Neural crest cell (in vitro differentiated cells): ENCODE measurements at regions not wholly inside any gene's neighbourhood (a gene's known extent, or its start where the extent isn't known, plus 50 kb on each side); places are given as distances from the start of the nearest gene placed in this dataset.

Experiments
- DNase-seq: peaks from one replicate; pipeline ENCODE4 v3.0.0; 2021; ENCODE audit warnings: low read depth, mixed read lengths, low spot score
- H3K27ac Mint-ChIP-seq: one replicate; pipeline ENCODE4 v1.8.0; 2021; ENCODE audit warnings: mild to moderate bottlenecking, mixed read lengths; ENCODE audit not compliant: unreplicated experiment
- H3K27me3 Mint-ChIP-seq: 2 replicates; pipeline ENCODE4 v1.8.0; 2021; ENCODE audit warnings: low read depth, mild to moderate bottlenecking, mixed read lengths
- H3K36me3 Mint-ChIP-seq: 2 replicates; pipeline ENCODE4 v1.8.0; 2021; ENCODE audit warnings: low read depth, mild to moderate bottlenecking, mixed read lengths
- H3K4me1 Mint-ChIP-seq: 2 replicates; pipeline ENCODE4 v1.8.0; 2021; ENCODE audit warnings: mixed read lengths
- H3K4me3 Mint-ChIP-seq: one replicate; pipeline ENCODE4 v1.8.0; 2021; ENCODE audit warnings: mild to moderate bottlenecking, mixed read lengths
- H3K9me3 Mint-ChIP-seq: 2 replicates; pipeline ENCODE4 v1.8.0; 2021; ENCODE audit warnings: mixed read lengths
- TF ChIP-seq, protein P1 (sequence below): fragments of 200-600 bp; sonication (generic); conservative IDR thresholded peaks from 2 replicates; pipeline ENCODE4 v1.5.0; 2021; ENCODE audit warnings: antibody characterized with exemption, mild to moderate bottlenecking

DNA sequence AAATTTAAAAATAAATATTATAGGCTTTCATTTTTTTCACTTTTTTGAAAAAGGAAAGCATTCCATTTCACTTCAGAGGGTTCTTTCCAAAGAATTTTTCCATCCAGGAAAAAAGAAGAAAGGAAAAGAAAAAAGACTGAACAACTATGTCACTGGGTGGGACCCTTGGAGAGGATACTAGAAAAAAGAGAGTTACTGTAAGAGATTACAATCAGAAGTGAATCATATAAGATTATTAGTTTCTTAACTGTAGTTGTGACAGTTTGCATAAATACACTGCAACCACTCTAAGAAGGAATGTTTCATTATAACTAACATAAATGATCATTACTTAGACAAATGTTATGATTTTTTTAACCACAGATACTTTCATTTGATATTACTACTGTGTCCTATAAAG lies 87.8 kb downstream of the KLF12 start:
- Mint-ChIP-seq H3K27me3 (no peaks in the 10 kb centered on the region), H3K36me3 (peaks cover 19% of the 10 kb centered on the region), H3K4me1 (peaks cover 37% of the 10 kb centered on the region), H3K9me3 (peaks cover 2% of the 10 kb centered on the region), H3K27ac (no peak overlapping the region), H3K4me3 (no peak overlapping the region)
- DNase-seq: no peak
- TF ChIP-seq, protein P1, sequence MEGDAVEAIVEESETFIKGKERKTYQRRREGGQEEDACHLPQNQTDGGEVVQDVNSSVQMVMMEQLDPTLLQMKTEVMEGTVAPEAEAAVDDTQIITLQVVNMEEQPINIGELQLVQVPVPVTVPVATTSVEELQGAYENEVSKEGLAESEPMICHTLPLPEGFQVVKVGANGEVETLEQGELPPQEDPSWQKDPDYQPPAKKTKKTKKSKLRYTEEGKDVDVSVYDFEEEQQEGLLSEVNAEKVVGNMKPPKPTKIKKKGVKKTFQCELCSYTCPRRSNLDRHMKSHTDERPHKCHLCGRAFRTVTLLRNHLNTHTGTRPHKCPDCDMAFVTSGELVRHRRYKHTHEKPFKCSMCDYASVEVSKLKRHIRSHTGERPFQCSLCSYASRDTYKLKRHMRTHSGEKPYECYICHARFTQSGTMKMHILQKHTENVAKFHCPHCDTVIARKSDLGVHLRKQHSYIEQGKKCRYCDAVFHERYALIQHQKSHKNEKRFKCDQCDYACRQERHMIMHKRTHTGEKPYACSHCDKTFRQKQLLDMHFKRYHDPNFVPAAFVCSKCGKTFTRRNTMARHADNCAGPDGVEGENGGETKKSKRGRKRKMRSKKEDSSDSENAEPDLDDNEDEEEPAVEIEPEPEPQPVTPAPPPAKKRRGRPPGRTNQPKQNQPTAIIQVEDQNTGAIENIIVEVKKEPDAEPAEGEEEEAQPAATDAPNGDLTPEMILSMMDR: no peak

DNA sequence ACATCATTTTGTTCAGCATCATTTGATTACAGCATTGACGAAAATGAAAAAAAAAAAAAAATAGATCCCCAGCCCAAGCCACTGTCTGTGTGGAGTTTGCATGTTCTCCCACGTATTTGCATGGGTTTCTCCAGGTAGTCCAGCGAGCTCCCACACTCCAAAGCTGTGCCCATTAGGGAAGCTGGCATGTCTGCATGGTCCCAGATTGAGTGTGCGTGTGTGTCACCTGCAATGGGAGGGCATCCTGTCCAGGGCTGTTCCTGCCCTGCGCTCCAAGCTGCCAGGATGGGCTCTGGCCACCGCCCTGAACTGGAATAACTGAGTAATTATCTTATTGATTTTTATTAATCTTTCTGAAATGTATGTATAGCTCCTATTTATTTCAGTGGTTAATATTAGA lies 88.6 kb downstream of the KLF12 start:
- no peak for DNase-seq
- H3K4me1 Mint-ChIP-seq: peaks cover 35% of the 10 kb centered on the region
- H3K4me3 Mint-ChIP-seq: no peak overlapping the region
- peaks cover 16% of the 10 kb centered on the region for H3K36me3 Mint-ChIP-seq
- TF ChIP-seq, protein P1: no peak
- peaks cover 2% of the 10 kb centered on the region for H3K9me3 Mint-ChIP-seq
- no peaks in the 10 kb centered on the region for H3K27me3 Mint-ChIP-seq
- H3K27ac Mint-ChIP-seq: no peak overlapping the region

DNA sequence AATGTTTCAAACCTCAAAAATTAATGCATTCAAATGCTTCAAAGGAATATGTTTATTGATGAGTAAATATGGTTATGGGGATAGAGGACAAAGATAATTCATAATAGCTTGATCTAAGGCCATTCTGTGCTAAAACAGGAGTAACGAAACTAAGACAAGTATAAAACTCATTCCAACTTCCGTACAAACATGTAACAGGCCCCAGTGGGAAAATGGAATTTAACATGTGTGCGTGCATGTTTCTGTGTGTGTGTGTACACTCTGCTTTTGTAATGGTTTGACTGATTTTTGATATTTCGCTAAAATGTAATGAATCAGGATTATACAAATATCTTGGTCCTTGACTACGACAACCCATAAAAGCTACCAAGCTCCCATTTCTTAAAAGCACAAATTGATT lies 91.0 kb downstream of the KLF12 start:
- Mint-ChIP-seq H3K9me3 (peaks cover 2% of the 10 kb centered on the region), H3K4me3 (no peak overlapping the region), H3K27me3 (no peaks in the 10 kb centered on the region), H3K36me3 (peaks cover 9% of the 10 kb centered on the region), H3K4me1 (peaks cover 25% of the 10 kb centered on the region), H3K27ac (peak overlapping the region; percentile 14)
- DNase-seq: no peak
- TF ChIP-seq, protein P1: no peak

DNA sequence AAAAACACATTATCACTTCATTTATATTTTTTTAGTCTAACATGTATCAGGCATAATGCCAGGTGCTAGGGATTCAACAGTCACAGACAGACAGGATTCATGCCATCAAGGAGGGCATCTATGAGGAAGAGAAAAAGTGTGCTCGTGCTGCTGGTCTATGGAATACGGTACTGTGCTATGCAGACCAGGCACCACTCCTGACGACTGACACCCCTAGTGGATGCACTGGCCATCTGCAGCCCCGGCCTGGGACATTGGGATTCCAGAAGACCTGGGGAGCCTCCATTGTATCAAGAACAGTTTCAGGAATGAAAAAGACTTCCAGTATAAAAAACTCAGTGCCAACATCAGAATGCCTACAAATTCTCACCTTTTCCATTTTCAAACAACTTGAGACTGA lies 94.0 kb downstream of the KLF12 start:
- peak; percentile 52 for DNase-seq
- Mint-ChIP-seq H3K27me3 (no peaks in the 10 kb centered on the region), H3K9me3 (peaks cover 1% of the 10 kb centered on the region), H3K4me1 (peaks cover 33% of the 10 kb centered on the region), H3K36me3 (peaks cover 7% of the 10 kb centered on the region), H3K27ac (no peak overlapping the region), H3K4me3 (no peak overlapping the region)
- TF ChIP-seq, protein P1: peak; percentile 73

DNA sequence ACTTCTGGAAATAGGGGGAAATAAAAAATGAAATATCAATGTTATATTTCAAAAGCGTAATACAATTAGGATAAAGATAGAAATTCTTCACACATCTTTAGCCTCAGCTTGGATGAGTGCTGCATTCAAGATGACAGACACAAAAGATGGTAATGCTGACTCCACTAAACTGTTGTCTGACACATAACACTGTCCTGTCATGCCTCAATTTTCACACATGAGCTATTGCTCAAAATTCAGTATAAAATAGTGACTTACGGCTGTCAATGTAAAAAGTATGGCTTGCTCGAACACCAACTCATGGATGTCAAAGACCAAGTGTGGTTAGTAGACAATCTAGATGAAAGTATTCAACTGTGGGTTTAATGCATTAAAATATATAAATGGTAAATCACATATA lies 94.5 kb downstream of the KLF12 start:
- Mint-ChIP-seq H3K36me3 (peaks cover 5% of the 10 kb centered on the region), H3K27me3 (no peaks in the 10 kb centered on the region), H3K9me3 (no peaks in the 10 kb centered on the region), H3K4me1 (peaks cover 33% of the 10 kb centered on the region), H3K27ac (no peak overlapping the region), H3K4me3 (no peak overlapping the region)
- DNase-seq: no peak
- TF ChIP-seq, protein P1: no peak

DNA sequence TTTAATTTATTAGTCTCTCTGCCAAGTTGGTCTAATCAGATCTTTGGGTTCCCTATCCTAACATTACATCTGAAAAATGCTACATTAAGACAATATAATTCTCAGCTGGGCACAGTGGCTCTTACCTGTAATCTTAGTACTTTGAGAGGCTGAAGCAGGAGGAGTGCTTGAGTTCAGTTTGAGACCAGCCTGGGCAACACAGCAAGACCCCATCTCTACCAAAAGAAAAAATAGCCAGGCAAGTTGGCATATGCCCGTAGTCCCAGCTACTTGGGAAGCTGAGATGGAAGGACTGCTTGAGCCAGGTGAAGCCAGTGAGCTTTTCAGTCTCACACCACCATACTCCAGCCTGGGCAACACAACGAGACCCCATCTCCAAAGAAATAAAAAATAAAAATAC lies 95.0 kb downstream of the KLF12 start:
- Mint-ChIP-seq H3K36me3 (peaks cover 3% of the 10 kb centered on the region), H3K27me3 (no peaks in the 10 kb centered on the region), H3K27ac (no peak overlapping the region), H3K9me3 (no peaks in the 10 kb centered on the region), H3K4me3 (no peak overlapping the region), H3K4me1 (peaks cover 33% of the 10 kb centered on the region)
- TF ChIP-seq, protein P1: no peak
- no peak for DNase-seq
